ENCODE measurements at regions not wholly inside any gene's neighbourhood (a gene's known extent, or its start where the extent isn't known, plus 50 kb on each side); places are given as distances from the start of the nearest gene placed in this dataset.

- TF ChIP-seq CTCF (IDR thresholded peaks at IDR 0.05): no peak
- TF ChIP-seq POLR2A (IDR thresholded peaks at IDR 0.05): no peak
- Histone ChIP-seq H3K4me3 (no peak overlapping the region), H3K27ac (no peak overlapping the region), H3K27me3 (no peaks in the 10 kb centered on the region), H3K4me1 (no peaks in the 10 kb centered on the region), H3K36me3 (no peaks in the 10 kb centered on the region), H3K9me3 (no peaks in the 10 kb centered on the region)
- no peak for DNase-seq
Observed at GRCh38 chr5:124478264-124478663, 268.2 kb downstream of the ZNF608 start.

- Histone ChIP-seq H3K4me3 (no peak overlapping the region), H3K9me3 (no peaks in the 10 kb centered on the region), H3K27ac (no peak overlapping the region), H3K27me3 (no peaks in the 10 kb centered on the region), H3K4me1 (no peaks in the 10 kb centered on the region), H3K36me3 (no peaks in the 10 kb centered on the region)
- no peak for TF ChIP-seq CTCF (IDR thresholded peaks at IDR 0.05)
- TF ChIP-seq POLR2A (IDR thresholded peaks at IDR 0.05): no peak
- no peak for DNase-seq
Observed at GRCh38 chr5:124477577-124477976, 268.9 kb downstream of the ZNF608 start.

- Histone ChIP-seq H3K4me1 (no peaks in the 10 kb centered on the region), H3K9me3 (no peaks in the 10 kb centered on the region), H3K36me3 (no peaks in the 10 kb centered on the region), H3K4me3 (no peak overlapping the region), H3K27me3 (no peaks in the 10 kb centered on the region), H3K27ac (no peak overlapping the region)
- no peak for DNase-seq
- no peak for TF ChIP-seq POLR2A (IDR thresholded peaks at IDR 0.05)
- TF ChIP-seq CTCF (IDR thresholded peaks at IDR 0.05): no peak
Observed at GRCh38 chr5:124477062-124477461, 269.4 kb downstream of the ZNF608 start.

- Histone ChIP-seq H3K27ac (no peak overlapping the region), H3K4me1 (no peaks in the 10 kb centered on the region), H3K4me3 (no peak overlapping the region), H3K27me3 (no peaks in the 10 kb centered on the region), H3K9me3 (no peaks in the 10 kb centered on the region), H3K36me3 (no peaks in the 10 kb centered on the region)
- DNase-seq: no peak
- no peak for TF ChIP-seq CTCF (IDR thresholded peaks at IDR 0.05)
- TF ChIP-seq POLR2A (IDR thresholded peaks at IDR 0.05): no peak
Observed at GRCh38 chr5:124474528-124475215, 271.8 kb downstream of the ZNF608 start.

GRCh38 chr5:124468671-124469411 lies 277.6 kb downstream of the ZNF608 start:
- TF ChIP-seq POLR2A (IDR thresholded peaks at IDR 0.05): no peak
- TF ChIP-seq CTCF (IDR thresholded peaks at IDR 0.05): no peak
- Histone ChIP-seq H3K4me1 (no peaks in the 10 kb centered on the region), H3K36me3 (no peaks in the 10 kb centered on the region), H3K27ac (no peak overlapping the region), H3K4me3 (no peak overlapping the region), H3K27me3 (no peaks in the 10 kb centered on the region), H3K9me3 (no peaks in the 10 kb centered on the region)
- DNase-seq: no peak
